KMS-11 (cell line): ENCODE measurements at regions not wholly inside any gene's neighbourhood (a gene's known extent, or its start where the extent isn't known, plus 50 kb on each side); places are given as distances from the start of the nearest gene placed in this dataset.

Experiments used
- H2AFZ ChIP-seq: fragments of 200-600 bp; sonication (generic); 2 replicates; pipeline ENCODE4 v1.6.1; 2016; ENCODE audit warnings: antibody characterized with exemption, mixed run types, low read depth
- H3K27ac ChIP-seq: fragments of 200-600 bp; sonication (generic); 2 replicates; pipeline ENCODE4 v1.6.1; 2016; ENCODE audit warnings: mild to moderate bottlenecking, mixed run types
- H3K27me3 ChIP-seq: fragments of 200-600 bp; sonication (generic); 2 replicates; pipeline ENCODE4 v1.6.1; 2017; ENCODE audit warnings: mild to moderate bottlenecking, low read depth, mixed run types, moderate library complexity; ENCODE audit not compliant: insufficient read depth
- H3K36me3 ChIP-seq: fragments of 200-600 bp; sonication (generic); 2 replicates; pipeline ENCODE4 v1.6.1; 2017; ENCODE audit warnings: mild to moderate bottlenecking, mixed run types; ENCODE audit not compliant: insufficient read depth
- H3K4me1 ChIP-seq: fragments of 200-600 bp; sonication (generic); 2 replicates; pipeline ENCODE4 v1.6.1; 2016; ENCODE audit warnings: mild to moderate bottlenecking, low read depth, mixed run types; ENCODE audit not compliant: poor library complexity, severe bottlenecking
- H3K4me2 ChIP-seq: fragments of 200-600 bp; sonication (generic); 2 replicates; pipeline ENCODE4 v1.7.0; 2016; ENCODE audit warnings: mild to moderate bottlenecking, mixed run types
- H3K4me3 ChIP-seq: fragments of 200-600 bp; sonication (generic); IDR thresholded peaks from 2 replicates; pipeline ENCODE4 v1.6.1; 2017; ENCODE audit warnings: low read depth, low read length, mixed read lengths; ENCODE audit not compliant: insufficient read depth
- H3K79me2 ChIP-seq: fragments of 200-600 bp; sonication (generic); 2 replicates; pipeline ENCODE4 v1.6.1; 2016; ENCODE audit warnings: low read depth, mixed run types; ENCODE audit not compliant: insufficient read depth
- H3K9ac ChIP-seq: fragments of 200-600 bp; sonication (generic); 2 replicates; pipeline ENCODE4 v1.6.1; 2016; ENCODE audit warnings: mild to moderate bottlenecking, mixed run types
- H4K20me1 ChIP-seq: fragments of 200-600 bp; sonication (generic); 2 replicates; pipeline ENCODE4 v1.6.1; 2016; ENCODE audit warnings: mild to moderate bottlenecking, mixed run types; ENCODE audit not compliant: insufficient read depth
- TF ChIP-seq, protein P1 (sequence below): fragments of 200-600 bp; sonication (generic); conservative IDR thresholded peaks from 2 replicates; pipeline ENCODE4 v1.6.1; 2017; ENCODE audit warnings: low read depth, mild to moderate bottlenecking, antibody characterized with exemption, low read length, moderate library complexity, mixed read lengths

- no peaks in the 10 kb centered on the region for H3K4me1 ChIP-seq
- no peaks in the 10 kb centered on the region for H3K79me2 ChIP-seq
- H2AFZ ChIP-seq: no peak overlapping the region
- H3K4me2 ChIP-seq: no peak overlapping the region
- no peaks in the 10 kb centered on the region for H3K27me3 ChIP-seq
- H3K4me3 ChIP-seq: no peak overlapping the region
- TF ChIP-seq, protein P1, sequence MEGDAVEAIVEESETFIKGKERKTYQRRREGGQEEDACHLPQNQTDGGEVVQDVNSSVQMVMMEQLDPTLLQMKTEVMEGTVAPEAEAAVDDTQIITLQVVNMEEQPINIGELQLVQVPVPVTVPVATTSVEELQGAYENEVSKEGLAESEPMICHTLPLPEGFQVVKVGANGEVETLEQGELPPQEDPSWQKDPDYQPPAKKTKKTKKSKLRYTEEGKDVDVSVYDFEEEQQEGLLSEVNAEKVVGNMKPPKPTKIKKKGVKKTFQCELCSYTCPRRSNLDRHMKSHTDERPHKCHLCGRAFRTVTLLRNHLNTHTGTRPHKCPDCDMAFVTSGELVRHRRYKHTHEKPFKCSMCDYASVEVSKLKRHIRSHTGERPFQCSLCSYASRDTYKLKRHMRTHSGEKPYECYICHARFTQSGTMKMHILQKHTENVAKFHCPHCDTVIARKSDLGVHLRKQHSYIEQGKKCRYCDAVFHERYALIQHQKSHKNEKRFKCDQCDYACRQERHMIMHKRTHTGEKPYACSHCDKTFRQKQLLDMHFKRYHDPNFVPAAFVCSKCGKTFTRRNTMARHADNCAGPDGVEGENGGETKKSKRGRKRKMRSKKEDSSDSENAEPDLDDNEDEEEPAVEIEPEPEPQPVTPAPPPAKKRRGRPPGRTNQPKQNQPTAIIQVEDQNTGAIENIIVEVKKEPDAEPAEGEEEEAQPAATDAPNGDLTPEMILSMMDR: no peak
- H3K27ac ChIP-seq: no peak overlapping the region
- H4K20me1 ChIP-seq: no peaks in the 10 kb centered on the region
- H3K9ac ChIP-seq: no peak overlapping the region
- H3K36me3 ChIP-seq: no peaks in the 10 kb centered on the region
Measured at GRCh38 chr4:63371001-63371400, 1038.2 kb downstream of the TECRL start.

- H3K4me2 ChIP-seq: no peak overlapping the region
- peaks cover 6% of the 10 kb centered on the region for H3K4me1 ChIP-seq
- H3K79me2 ChIP-seq: no peaks in the 10 kb centered on the region
- H4K20me1 ChIP-seq: no peaks in the 10 kb centered on the region
- TF ChIP-seq, protein P1: no peak
- no peaks in the 10 kb centered on the region for H3K36me3 ChIP-seq
- H3K9ac ChIP-seq: no peak overlapping the region
- H3K27me3 ChIP-seq: no peaks in the 10 kb centered on the region
- no peak overlapping the region for H3K4me3 ChIP-seq
- no peak overlapping the region for H3K27ac ChIP-seq
- no peak overlapping the region for H2AFZ ChIP-seq
Measured at GRCh38 chr4:63361628-63362027, 1047.6 kb downstream of the TECRL start.

GRCh38 chr4:63361066-63361465, 1048.2 kb downstream of the TECRL start:
- no peak overlapping the region for H3K9ac ChIP-seq
- H3K4me3 ChIP-seq: no peak overlapping the region
- H3K4me1 ChIP-seq: peaks cover 6% of the 10 kb centered on the region
- H3K27ac ChIP-seq: no peak overlapping the region
- no peaks in the 10 kb centered on the region for H4K20me1 ChIP-seq
- TF ChIP-seq, protein P1: no peak
- no peaks in the 10 kb centered on the region for H3K27me3 ChIP-seq
- no peak overlapping the region for H3K4me2 ChIP-seq
- H2AFZ ChIP-seq: no peak overlapping the region
- H3K36me3 ChIP-seq: no peaks in the 10 kb centered on the region
- no peaks in the 10 kb centered on the region for H3K79me2 ChIP-seq

- Histone ChIP-seq H4K20me1 (no peaks in the 10 kb centered on the region), H3K79me2 (no peaks in the 10 kb centered on the region), H2AFZ (no peak overlapping the region), H3K36me3 (no peaks in the 10 kb centered on the region), H3K4me1 (no peaks in the 10 kb centered on the region), H3K4me3 (no peak overlapping the region), H3K9ac (no peak overlapping the region), H3K27ac (no peak overlapping the region), H3K4me2 (no peak overlapping the region), H3K27me3 (no peaks in the 10 kb centered on the region)
- TF ChIP-seq, protein P1: no peak
Measured at GRCh38 chr4:63349674-63350025, 1059.6 kb downstream of the TECRL start.
